ENCODE measurements at regions not wholly inside any gene's neighbourhood (a gene's known extent, or its start where the extent isn't known, plus 50 kb on each side); places are given as distances from the start of the nearest gene placed in this dataset.

DNA sequence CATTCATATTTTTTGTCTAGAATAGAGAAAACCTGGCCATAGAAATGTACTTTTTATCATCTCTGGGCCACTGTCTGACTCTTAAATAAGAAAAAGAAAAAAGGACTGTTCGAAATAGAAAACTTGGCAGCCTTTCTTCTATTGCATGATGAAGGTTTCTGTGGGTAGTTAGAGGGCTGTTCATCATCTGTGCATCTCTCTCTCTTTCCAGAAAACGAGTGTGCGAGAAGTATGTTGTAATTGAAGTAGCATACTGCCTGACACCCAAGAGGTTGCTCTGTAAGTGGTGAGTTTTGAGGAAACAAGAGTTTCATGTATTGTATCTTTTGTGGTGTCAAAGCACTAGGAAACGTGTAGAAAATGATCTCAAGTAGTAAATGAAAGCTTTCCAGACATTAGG lies 343.2 kb upstream of the TMEM229A start:
- no peak for DNase-seq
- intact Hi-C loops (cut with DNase I; ENCODE audit: low total_unique reads) = loop anchor here (5.0 kb wide), 1 partner anchor 889 kb away; no protein-coding TSS in a partner anchor
- Histone ChIP-seq H3K4me3 (no peak overlapping the region), H3K9me3 (no peaks in the 10 kb centered on the region), H3K27ac (no peak overlapping the region), H3K36me3 (no peaks in the 10 kb centered on the region), H3K4me1 (no peaks in the 10 kb centered on the region), H3K27me3 (no peaks in the 10 kb centered on the region)
- TF ChIP-seq, protein P1, sequence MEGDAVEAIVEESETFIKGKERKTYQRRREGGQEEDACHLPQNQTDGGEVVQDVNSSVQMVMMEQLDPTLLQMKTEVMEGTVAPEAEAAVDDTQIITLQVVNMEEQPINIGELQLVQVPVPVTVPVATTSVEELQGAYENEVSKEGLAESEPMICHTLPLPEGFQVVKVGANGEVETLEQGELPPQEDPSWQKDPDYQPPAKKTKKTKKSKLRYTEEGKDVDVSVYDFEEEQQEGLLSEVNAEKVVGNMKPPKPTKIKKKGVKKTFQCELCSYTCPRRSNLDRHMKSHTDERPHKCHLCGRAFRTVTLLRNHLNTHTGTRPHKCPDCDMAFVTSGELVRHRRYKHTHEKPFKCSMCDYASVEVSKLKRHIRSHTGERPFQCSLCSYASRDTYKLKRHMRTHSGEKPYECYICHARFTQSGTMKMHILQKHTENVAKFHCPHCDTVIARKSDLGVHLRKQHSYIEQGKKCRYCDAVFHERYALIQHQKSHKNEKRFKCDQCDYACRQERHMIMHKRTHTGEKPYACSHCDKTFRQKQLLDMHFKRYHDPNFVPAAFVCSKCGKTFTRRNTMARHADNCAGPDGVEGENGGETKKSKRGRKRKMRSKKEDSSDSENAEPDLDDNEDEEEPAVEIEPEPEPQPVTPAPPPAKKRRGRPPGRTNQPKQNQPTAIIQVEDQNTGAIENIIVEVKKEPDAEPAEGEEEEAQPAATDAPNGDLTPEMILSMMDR (IDR thresholded peaks at IDR 0.05) = no peak

GRCh38 chr7:124375391-124375790 lies 342.5 kb upstream of the TMEM229A start:
- Histone ChIP-seq H3K4me3 (no peak overlapping the region), H3K9me3 (no peaks in the 10 kb centered on the region), H3K27me3 (no peaks in the 10 kb centered on the region), H3K27ac (no peak overlapping the region), H3K4me1 (no peaks in the 10 kb centered on the region), H3K36me3 (no peaks in the 10 kb centered on the region)
- DNase-seq = no peak
- intact Hi-C loops (cut with DNase I; ENCODE audit: low total_unique reads) = loop anchor here (5.0 kb wide), 1 partner anchor 888 kb away; no protein-coding TSS in a partner anchor
- TF ChIP-seq, protein P1 (IDR thresholded peaks at IDR 0.05) = no peak

DNA sequence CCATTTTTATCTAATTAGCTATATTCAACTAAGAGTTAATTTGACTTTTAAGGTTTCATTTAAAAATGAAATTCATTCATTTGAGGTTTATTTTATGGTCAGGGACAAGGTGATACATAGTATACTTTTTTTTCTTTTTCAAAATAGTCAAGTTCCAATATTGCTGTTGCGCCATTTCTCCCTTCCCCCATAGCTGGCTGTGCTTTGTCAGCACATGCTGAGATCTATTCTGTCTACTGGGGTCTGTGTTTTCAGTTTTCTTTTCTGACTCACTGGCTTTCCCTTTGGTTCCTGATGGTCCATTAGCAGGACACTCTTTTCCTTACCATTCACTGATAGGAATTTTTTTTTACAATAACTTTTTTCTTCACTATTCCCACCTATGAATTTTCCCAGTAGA lies 336.4 kb upstream of the TMEM229A start:
- no peak for DNase-seq
- TF ChIP-seq, protein P1 (IDR thresholded peaks at IDR 0.05) = no peak
- H3K27me3 ChIP-seq = no peaks in the 10 kb centered on the region
- H3K27ac ChIP-seq = no peak overlapping the region
- H3K9me3 ChIP-seq = no peaks in the 10 kb centered on the region
- no peaks in the 10 kb centered on the region for H3K36me3 ChIP-seq
- H3K4me3 ChIP-seq = no peak overlapping the region
- H3K4me1 ChIP-seq = no peaks in the 10 kb centered on the region
- intact Hi-C loops (cut with DNase I; ENCODE audit: low total_unique reads) = no loop called here

DNA sequence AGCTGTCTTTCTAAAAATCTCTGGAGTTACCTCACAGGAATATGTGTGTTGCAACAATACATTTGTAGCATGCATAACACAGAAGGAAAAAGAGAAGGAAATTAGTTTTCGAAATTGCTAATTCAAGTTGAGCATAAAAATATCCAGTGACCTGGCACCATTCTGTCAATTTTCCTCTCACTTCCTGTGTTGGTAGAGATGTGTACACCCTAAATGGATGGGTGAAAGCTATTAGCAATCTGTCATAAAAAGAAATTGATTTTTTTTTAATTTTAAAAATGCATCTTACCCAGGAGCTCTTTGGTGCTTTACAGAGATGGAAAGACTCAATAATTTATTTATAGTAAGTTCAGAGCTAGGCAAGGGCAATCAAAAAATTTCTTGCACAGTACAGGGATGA lies 333.3 kb upstream of the TMEM229A start:
- TF ChIP-seq, protein P1 (IDR thresholded peaks at IDR 0.05) = no peak
- Histone ChIP-seq H3K4me3 (no peak overlapping the region), H3K4me1 (no peaks in the 10 kb centered on the region), H3K27ac (no peak overlapping the region), H3K9me3 (no peaks in the 10 kb centered on the region), H3K36me3 (no peaks in the 10 kb centered on the region), H3K27me3 (no peaks in the 10 kb centered on the region)
- intact Hi-C loops (cut with DNase I; ENCODE audit: low total_unique reads) = no loop called here
- no peak for DNase-seq

- Histone ChIP-seq H3K27me3 (no peaks in the 10 kb centered on the region), H3K4me1 (no peaks in the 10 kb centered on the region), H3K9me3 (no peaks in the 10 kb centered on the region), H3K36me3 (no peaks in the 10 kb centered on the region), H3K27ac (no peak overlapping the region), H3K4me3 (no peak overlapping the region)
- intact Hi-C loops (cut with DNase I; ENCODE audit: low total_unique reads) = no loop called here
- no peak for DNase-seq
- TF ChIP-seq, protein P1 (IDR thresholded peaks at IDR 0.05) = no peak
Observed at GRCh38 chr7:124364283-124364682, 331.4 kb upstream of the TMEM229A start.

- Histone ChIP-seq H3K4me3 (no peak overlapping the region), H3K9me3 (no peaks in the 10 kb centered on the region), H3K27ac (no peak overlapping the region), H3K27me3 (no peaks in the 10 kb centered on the region), H3K4me1 (no peaks in the 10 kb centered on the region), H3K36me3 (no peaks in the 10 kb centered on the region)
- intact Hi-C loops (cut with DNase I; ENCODE audit: low total_unique reads) = no loop called here
- no peak for DNase-seq
- TF ChIP-seq, protein P1 (IDR thresholded peaks at IDR 0.05) = no peak
Observed at GRCh38 chr7:124354201-124354600, 321.3 kb upstream of the TMEM229A start.
